Activated naive CD4-positive, alpha-beta T cell treated with anti-CD3 and anti-CD28 coated beads, Interleukin-2, amount 50 U/mL, for 72 hours (primary cell): ENCODE measurements at regions not wholly inside any gene's neighbourhood (a gene's known extent, or its start where the extent isn't known, plus 50 kb on each side); places are given as distances from the start of the nearest gene placed in this dataset.

Experiments
- ATAC-seq, 2 donors: fragments of 150-1000 bp; cut with Tn5 transposase; 2 replicates each; pipeline ENCODE4 v1.10.0; 2021; ENCODE audit warnings: mild to moderate bottlenecking in 2 of 2, moderate library complexity in 2 of 2
- DNase-seq, 2 donors: peaks; one replicate each; pipeline ENCODE4 v3.0.0; 2021 to 2022; ENCODE audit warnings: low spot score in 2 of 2
- H3K27ac Mint-ChIP-seq, 2 donors: one replicate each; pipeline ENCODE4 v1.8.0; 2022; ENCODE audit warnings: mild to moderate bottlenecking in 2 of 2, mixed read lengths in 2 of 2
- H3K36me3 Mint-ChIP-seq, 2 donors: one replicate each; pipeline ENCODE4 v1.8.0; 2022; ENCODE audit warnings: mixed read lengths in 2 of 2
- H3K9me3 Mint-ChIP-seq, 2 donors: one replicate each; pipeline ENCODE4 v1.8.0; 2022; ENCODE audit warnings: mixed read lengths in 2 of 2

- Mint-ChIP-seq H3K36me3 (no peaks in the 10 kb centered on the region), H3K9me3 (no peaks in the 10 kb centered on the region), H3K27ac (no peak overlapping the region)
- ATAC-seq (no peak), DNase-seq (no peak)
Observed at GRCh38 chr7:46838463-46838862, 743.4 kb downstream of the TNS3 start.

GRCh38 chr7:46835556-46835955, 746.4 kb downstream of the TNS3 start:
- ATAC-seq: no peak
- Mint-ChIP-seq H3K27ac (no peak overlapping the region), H3K9me3 (peaks cover 3% of the 10 kb centered on the region in 2 donors), H3K36me3 (no peaks in the 10 kb centered on the region)
- no peak for DNase-seq

- peaks cover 10% of the 10 kb centered on the region in 2 donors for H3K9me3 Mint-ChIP-seq
- DNase-seq (no peak), ATAC-seq (no peak)
- H3K36me3 Mint-ChIP-seq: no peaks in the 10 kb centered on the region
- H3K27ac Mint-ChIP-seq: no peak overlapping the region
Observed at GRCh38 chr7:46834921-46835320, 747.0 kb downstream of the TNS3 start.

- no peak for DNase-seq
- peaks cover 11 to 14% of the 10 kb centered on the region in 2 donors for H3K9me3 Mint-ChIP-seq
- no peak for ATAC-seq
- no peak overlapping the region for H3K27ac Mint-ChIP-seq
- H3K36me3 Mint-ChIP-seq: peaks cover 0 to under 1% of the 10 kb centered on the region in 2 donors
Observed at GRCh38 chr7:46833197-46833596, 748.7 kb downstream of the TNS3 start.

GRCh38 chr7:46832136-46832535, 749.8 kb downstream of the TNS3 start:
- DNase-seq (no peak), ATAC-seq (no peak)
- no peak overlapping the region for H3K27ac Mint-ChIP-seq
- peaks cover 0 to 8% of the 10 kb centered on the region in 2 donors for H3K36me3 Mint-ChIP-seq
- H3K9me3 Mint-ChIP-seq: peaks cover 11 to 14% of the 10 kb centered on the region in 2 donors

- Mint-ChIP-seq H3K36me3 (peaks cover 0 to 4% of the 10 kb centered on the region in 2 donors), H3K27ac (no peak overlapping the region), H3K9me3 (peaks cover 7% of the 10 kb centered on the region in 2 donors)
- DNase-seq (no peak), ATAC-seq (no peak)
Observed at GRCh38 chr7:46819819-46820218, 762.1 kb downstream of the TNS3 start.

- Mint-ChIP-seq H3K36me3 (peaks cover 0 to 4% of the 10 kb centered on the region in 2 donors), H3K27ac (no peak overlapping the region), H3K9me3 (peaks cover 11 to 14% of the 10 kb centered on the region in 2 donors)
- DNase-seq (no peak), ATAC-seq (no peak)
Observed at GRCh38 chr7:46814516-46815250, 767.2 kb downstream of the TNS3 start.

GRCh38 chr7:46812101-46812675, 769.7 kb downstream of the TNS3 start:
- peaks cover 11% of the 10 kb centered on the region in 2 donors for H3K9me3 Mint-ChIP-seq
- DNase-seq (no peak), ATAC-seq (no peak)

GRCh38 chr7:46811529-46811928, 770.4 kb downstream of the TNS3 start:
- H3K27ac Mint-ChIP-seq: no peak overlapping the region
- ATAC-seq (no peak), DNase-seq (no peak)
- peaks cover 16% of the 10 kb centered on the region in 2 donors for H3K9me3 Mint-ChIP-seq
- H3K36me3 Mint-ChIP-seq: peaks cover 0 to 5% of the 10 kb centered on the region in 2 donors

More at GRCh38 chr7:46812101-46812675, 769.7 kb downstream of the TNS3 start:
- Mint-ChIP-seq H3K27ac (no peak overlapping the region), H3K36me3 (peaks cover 0 to under 1% of the 10 kb centered on the region in 2 donors)

GRCh38 chr7:46810986-46811385, 770.9 kb downstream of the TNS3 start:
- Mint-ChIP-seq H3K27ac (no peak overlapping the region), H3K9me3 (peaks cover 16% of the 10 kb centered on the region in 2 donors), H3K36me3 (peaks cover 0 to 5% of the 10 kb centered on the region in 2 donors)
- ATAC-seq: no peak
- no peak for DNase-seq

GRCh38 chr7:46809886-46810285, 772.0 kb downstream of the TNS3 start:
- no peak overlapping the region for H3K27ac Mint-ChIP-seq
- H3K9me3 Mint-ChIP-seq: peaks cover 16 to 19% of the 10 kb centered on the region in 2 donors
- ATAC-seq (no peak), DNase-seq (no peak)
- H3K36me3 Mint-ChIP-seq: peaks cover 0 to 5% of the 10 kb centered on the region in 2 donors

- ATAC-seq: no peak
- Mint-ChIP-seq H3K9me3 (peaks cover 24% of the 10 kb centered on the region in 2 donors), H3K27ac (no peak overlapping the region), H3K36me3 (peaks cover 0 to 9% of the 10 kb centered on the region in 2 donors)
- no peak for DNase-seq
Observed at GRCh38 chr7:46806856-46807255, 775.1 kb downstream of the TNS3 start.

- DNase-seq (no peak), ATAC-seq (no peak)
- no peak overlapping the region for H3K27ac Mint-ChIP-seq
- peaks cover 0 to 9% of the 10 kb centered on the region in 2 donors for H3K36me3 Mint-ChIP-seq
- H3K9me3 Mint-ChIP-seq: peaks cover 29 to 34% of the 10 kb centered on the region in 2 donors
Observed at GRCh38 chr7:46802479-46802878, 779.4 kb downstream of the TNS3 start.

GRCh38 chr7:46791188-46791587, 790.7 kb downstream of the TNS3 start:
- ATAC-seq (no peak), DNase-seq (no peak)
- peaks cover 10 to 11% of the 10 kb centered on the region in 2 donors for H3K9me3 Mint-ChIP-seq
- H3K27ac Mint-ChIP-seq: no peak overlapping the region
- H3K36me3 Mint-ChIP-seq: no peaks in the 10 kb centered on the region

- no peak for DNase-seq
- no peak overlapping the region for H3K27ac Mint-ChIP-seq
- H3K36me3 Mint-ChIP-seq: no peaks in the 10 kb centered on the region
- peaks cover 8 to 10% of the 10 kb centered on the region in 2 donors for H3K9me3 Mint-ChIP-seq
- ATAC-seq: no peak
Observed at GRCh38 chr7:46786995-46787394, 794.9 kb downstream of the TNS3 start.

- no peak overlapping the region for H3K27ac Mint-ChIP-seq
- H3K9me3 Mint-ChIP-seq: peaks cover 12 to 14% of the 10 kb centered on the region in 2 donors
- ATAC-seq (no peak), DNase-seq (no peak)
- H3K36me3 Mint-ChIP-seq: no peaks in the 10 kb centered on the region
Observed at GRCh38 chr7:46786221-46786954, 795.5 kb downstream of the TNS3 start.

- peaks cover 15 to 16% of the 10 kb centered on the region in 2 donors for H3K9me3 Mint-ChIP-seq
Observed at GRCh38 chr7:46784732-46785131, 797.2 kb downstream of the TNS3 start.

More at GRCh38 chr7:46784732-46785131, 797.2 kb downstream of the TNS3 start:
- ATAC-seq: no peak
- no peak for DNase-seq
- no peaks in the 10 kb centered on the region for H3K36me3 Mint-ChIP-seq
- no peak overlapping the region for H3K27ac Mint-ChIP-seq
